ENCODE measurements at regions not wholly inside any gene's neighbourhood (a gene's known extent, or its start where the extent isn't known, plus 50 kb on each side); places are given as distances from the start of the nearest gene placed in this dataset.

DNA sequence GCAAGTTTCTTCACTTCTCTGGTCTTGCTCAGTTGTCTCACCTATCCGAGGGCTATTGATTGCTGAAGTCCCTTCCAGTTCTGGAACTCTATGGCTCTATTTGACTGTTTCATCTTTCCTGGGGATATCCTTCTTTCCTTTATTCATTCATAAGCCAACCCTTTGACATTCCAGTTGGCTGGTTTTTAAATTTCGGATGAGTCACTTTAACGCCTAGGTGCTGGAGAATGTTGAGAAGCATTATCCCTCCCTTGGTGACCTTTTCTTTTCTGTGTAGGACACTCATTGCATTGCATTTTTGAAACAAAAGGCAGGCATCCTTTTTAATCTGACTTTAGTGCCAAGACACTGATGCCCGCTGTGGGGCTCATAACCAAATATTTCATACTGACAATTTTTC is 307.1 kb downstream of the TSN start:
- no peak for TF ChIP-seq EZH2phosphoT487 (IDR thresholded peaks at IDR 0.05; ENCODE audit: insufficient read depth, low read depth)
- TF ChIP-seq EZH2 (IDR thresholded peaks at IDR 0.05; ENCODE audit: insufficient read depth, poor library complexity, severe bottlenecking), result no peak
